ENCODE measurements at regions not wholly inside any gene's neighbourhood (a gene's known extent, or its start where the extent isn't known, plus 50 kb on each side); places are given as distances from the start of the nearest gene placed in this dataset.

- H3K9ac ChIP-seq, result no peak overlapping the region
These were observed 1263.1 kb downstream of the PCDH9 start for GRCh38 chr13:65966991-65967451.

GRCh38 chr13:65965501-65965900, 1264.6 kb downstream of the PCDH9 start:
- TF ChIP-seq CTCF (IDR thresholded peaks at IDR 0.05), result no peak
- Histone ChIP-seq H3K27ac (no peak overlapping the region), H3K27me3 (ENCODE audit: control insufficient read depth, insufficient read depth, low read length) (no peaks in the 10 kb centered on the region), H3K9me3 (ENCODE audit: control insufficient read depth, low read length) (no peaks in the 10 kb centered on the region), H2AFZ (no peak overlapping the region), H3K4me3 (ENCODE audit: low read depth, low read length) (no peak overlapping the region), H3K4me1 (no peaks in the 10 kb centered on the region), H3K4me2 (ENCODE audit: low read length) (no peak overlapping the region), H3K79me2 (no peaks in the 10 kb centered on the region), H3K36me3 (ENCODE audit: control insufficient read depth, insufficient read depth, low read length) (no peaks in the 10 kb centered on the region), H3K9ac (no peak overlapping the region)

More at GRCh38 chr13:65966991-65967451, 1263.1 kb downstream of the PCDH9 start:
- Histone ChIP-seq H3K4me2 (ENCODE audit: low read length) (no peak overlapping the region), H3K27ac (no peak overlapping the region), H3K4me3 (ENCODE audit: low read depth, low read length) (no peak overlapping the region), H3K79me2 (no peaks in the 10 kb centered on the region), H2AFZ (no peak overlapping the region), H3K4me1 (no peaks in the 10 kb centered on the region), H3K36me3 (ENCODE audit: control insufficient read depth, insufficient read depth, low read length) (no peaks in the 10 kb centered on the region), H3K27me3 (ENCODE audit: control insufficient read depth, insufficient read depth, low read length) (no peaks in the 10 kb centered on the region), H3K9me3 (ENCODE audit: control insufficient read depth, low read length) (no peaks in the 10 kb centered on the region)
- no peak for TF ChIP-seq CTCF (IDR thresholded peaks at IDR 0.05)

- no peaks in the 10 kb centered on the region for H3K4me1 ChIP-seq
- no peaks in the 10 kb centered on the region for H3K36me3 ChIP-seq (ENCODE audit: control insufficient read depth, insufficient read depth, low read length)
- no peaks in the 10 kb centered on the region for H3K27me3 ChIP-seq (ENCODE audit: control insufficient read depth, insufficient read depth, low read length)
- H3K4me2 ChIP-seq (ENCODE audit: low read length), result no peak overlapping the region
- H3K27ac ChIP-seq, result no peak overlapping the region
- no peaks in the 10 kb centered on the region for H3K9me3 ChIP-seq (ENCODE audit: control insufficient read depth, low read length)
- TF ChIP-seq CTCF (IDR thresholded peaks at IDR 0.05), result no peak
- H2AFZ ChIP-seq, result no peak overlapping the region
- H3K79me2 ChIP-seq, result no peaks in the 10 kb centered on the region
- no peak overlapping the region for H3K4me3 ChIP-seq (ENCODE audit: low read depth, low read length)
- H3K9ac ChIP-seq, result no peak overlapping the region
These were observed 1265.5 kb downstream of the PCDH9 start for GRCh38 chr13:65964672-65965071.

GRCh38 chr13:65959305-65959704, 1270.8 kb downstream of the PCDH9 start:
- TF ChIP-seq CTCF (IDR thresholded peaks at IDR 0.05), result no peak
- H3K4me3 ChIP-seq (ENCODE audit: low read depth, low read length), result no peak overlapping the region
- H3K79me2 ChIP-seq, result no peaks in the 10 kb centered on the region
- H2AFZ ChIP-seq, result no peak overlapping the region
- H3K4me1 ChIP-seq, result no peaks in the 10 kb centered on the region
- no peaks in the 10 kb centered on the region for H3K9me3 ChIP-seq (ENCODE audit: control insufficient read depth, low read length)
- H3K27ac ChIP-seq, result no peak overlapping the region
- H3K36me3 ChIP-seq (ENCODE audit: control insufficient read depth, insufficient read depth, low read length), result no peaks in the 10 kb centered on the region
- H3K4me2 ChIP-seq (ENCODE audit: low read length), result no peak overlapping the region
- no peak overlapping the region for H3K9ac ChIP-seq
- H3K27me3 ChIP-seq (ENCODE audit: control insufficient read depth, insufficient read depth, low read length), result no peaks in the 10 kb centered on the region

GRCh38 chr13:65946387-65946786, 1283.7 kb downstream of the PCDH9 start:
- no peak overlapping the region for H2AFZ ChIP-seq
- no peak overlapping the region for H3K4me2 ChIP-seq (ENCODE audit: low read length)
- no peaks in the 10 kb centered on the region for H3K36me3 ChIP-seq (ENCODE audit: control insufficient read depth, insufficient read depth, low read length)
- no peaks in the 10 kb centered on the region for H3K27me3 ChIP-seq (ENCODE audit: control insufficient read depth, insufficient read depth, low read length)
- no peak for TF ChIP-seq CTCF (IDR thresholded peaks at IDR 0.05)
- no peaks in the 10 kb centered on the region for H3K9me3 ChIP-seq (ENCODE audit: control insufficient read depth, low read length)
- no peaks in the 10 kb centered on the region for H3K79me2 ChIP-seq
- no peaks in the 10 kb centered on the region for H3K4me1 ChIP-seq
- no peak overlapping the region for H3K27ac ChIP-seq
- H3K4me3 ChIP-seq (ENCODE audit: low read depth, low read length), result no peak overlapping the region
- H3K9ac ChIP-seq, result no peak overlapping the region

All from parathyroid adenoma (tissue), 2 donors.